Left hindlimb (tissue), 1 donor: ENCODE measurements at regions not wholly inside any gene's neighbourhood (a gene's known extent, or its start where the extent isn't known, plus 50 kb on each side); places are given as distances from the start of the nearest gene placed in this dataset.
"Not testable (repeated sequence)": the region's sequence is repeated elsewhere in the genome, so short reads cannot be mapped to it uniquely, and the experiment has no call there.

Experiments
- DNase-seq: peaks from one replicate; pipeline ENCODE4 v3.0.0-alpha.2; 2018

- no peak for DNase-seq
These were observed 98.8 kb downstream of the SOD2 start for GRCh38 chr6:159594106-159594749.

DNA sequence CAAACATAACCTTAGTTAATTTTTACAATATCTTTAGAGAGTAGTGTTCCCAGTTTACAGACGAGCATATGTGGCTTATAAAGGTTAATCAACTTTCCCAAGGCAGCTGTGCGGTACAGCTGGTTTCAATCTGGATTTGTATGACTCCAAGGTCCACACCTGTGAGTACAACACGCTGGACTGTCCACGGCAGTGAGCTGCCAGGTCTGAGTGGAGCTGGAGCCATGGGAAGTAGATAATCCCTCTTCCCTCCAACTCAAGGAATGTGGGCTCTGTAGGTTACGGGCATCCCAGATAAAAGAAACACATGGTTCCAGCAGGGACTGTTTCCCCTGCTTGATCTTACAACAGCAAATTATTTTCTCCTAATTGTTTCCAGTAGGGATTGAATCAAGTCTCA lies 102.2 kb downstream of the SOD2 start:
- no peak for DNase-seq

DNA sequence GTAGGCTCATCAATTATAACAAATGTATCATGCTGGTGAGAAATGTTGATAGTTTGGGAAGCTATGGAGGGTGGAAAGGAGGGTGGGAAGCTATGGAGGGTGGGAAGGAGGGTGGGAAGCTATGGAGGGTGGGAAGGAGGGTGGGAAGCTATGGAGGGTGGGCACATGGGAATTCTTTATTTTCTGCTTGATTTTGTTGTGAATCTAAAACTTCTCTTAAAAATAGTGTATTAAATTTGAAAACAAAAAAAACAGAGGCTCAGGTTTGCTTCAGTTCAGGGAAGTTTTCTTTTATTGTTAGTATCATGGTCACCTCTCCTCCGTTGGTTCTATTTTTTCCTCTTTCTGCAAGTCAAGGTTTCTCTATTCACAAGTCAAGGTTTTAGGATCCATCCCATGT lies 106.4 kb downstream of the SOD2 start:
- DNase-seq, result no peak

DNA sequence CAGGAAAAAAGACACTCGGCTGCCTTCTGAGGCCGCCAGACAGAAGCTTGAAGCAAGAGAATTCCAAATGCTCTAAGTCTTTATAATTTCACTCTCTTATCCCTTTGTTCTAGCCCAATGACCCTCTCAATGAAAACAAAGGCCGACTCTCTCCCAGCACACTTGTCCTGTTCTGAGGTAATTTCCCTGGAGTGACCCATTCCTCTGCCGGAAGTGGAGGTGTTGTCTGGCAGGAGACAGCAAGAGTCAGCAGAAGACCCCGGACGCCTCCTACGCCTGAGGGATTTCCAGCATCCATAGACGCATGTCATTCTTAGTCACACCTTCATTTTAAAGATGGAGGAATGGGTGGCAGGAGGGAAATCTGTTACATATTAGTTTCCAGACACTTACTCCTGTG lies 110.3 kb downstream of the SOD2 start:
- DNase-seq, result no peak

DNA sequence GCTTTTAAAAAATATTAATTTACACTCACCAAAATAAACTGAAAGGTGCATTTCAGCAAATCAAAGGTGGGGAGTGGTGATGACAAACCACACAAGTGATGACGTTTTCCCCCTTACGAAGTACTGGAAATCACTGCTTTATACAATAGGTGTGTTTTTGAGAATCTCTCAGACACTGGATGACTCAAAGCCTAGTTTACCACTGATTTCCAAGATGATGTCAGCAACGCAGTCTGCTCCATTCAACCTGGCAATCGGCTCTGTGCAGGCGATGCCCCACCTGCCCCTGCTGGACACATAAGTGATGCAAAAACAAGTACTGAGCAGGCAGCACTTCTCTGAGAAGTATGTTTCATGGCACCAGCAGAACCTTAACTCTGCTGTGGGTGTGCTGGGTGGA lies 114.4 kb downstream of the SOD2 start:
- DNase-seq, result no peak

GRCh38 chr6:159577564-159577963 lies 115.5 kb downstream of the SOD2 start:
- DNase-seq, result no peak

GRCh38 chr6:159572439-159573110 lies 120.5 kb downstream of the SOD2 start:
- DNase-seq, result peak; percentile 74

DNA sequence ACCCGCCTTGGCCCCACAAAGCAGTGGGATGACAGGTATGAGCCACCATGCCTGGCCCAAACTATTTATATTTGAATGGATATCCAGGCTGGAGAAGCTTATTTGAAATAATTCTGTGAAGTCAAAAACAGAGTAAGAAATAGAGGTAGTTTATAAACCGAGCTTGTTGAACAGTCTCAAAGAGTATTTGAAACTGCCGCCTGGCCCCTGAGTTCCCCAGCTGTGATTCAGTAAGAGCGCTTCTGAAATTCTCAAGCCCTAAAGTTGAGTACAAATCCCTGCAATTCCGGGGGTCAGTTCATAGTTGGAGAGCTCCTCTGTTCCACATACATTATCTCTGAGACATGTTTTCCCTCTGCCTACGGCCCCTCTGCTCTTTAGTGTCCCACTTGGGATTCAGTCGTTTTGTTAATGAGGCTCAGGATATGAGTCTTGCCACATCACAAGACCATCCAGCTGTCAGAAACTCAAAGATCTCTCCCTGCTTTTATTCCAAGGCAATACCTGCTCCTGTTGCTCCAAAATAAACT lies 127.8 kb downstream of the SOD2 start:
- no peak for DNase-seq

GRCh38 chr6:159564456-159564855 lies 128.6 kb downstream of the SOD2 start:
- DNase-seq, result no peak

- DNase-seq, result no peak
These were observed 136.0 kb downstream of the SOD2 start for GRCh38 chr6:159557031-159557430.

- DNase-seq, result no peak
These were observed 137.8 kb downstream of the SOD2 start for GRCh38 chr6:159555082-159555875.

GRCh38 chr6:159541296-159541695 lies 151.7 kb downstream of the SOD2 start:
- DNase-seq, result no peak

- DNase-seq, result no peak
These were observed 152.2 kb downstream of the SOD2 start for GRCh38 chr6:159540883-159541282.

DNA sequence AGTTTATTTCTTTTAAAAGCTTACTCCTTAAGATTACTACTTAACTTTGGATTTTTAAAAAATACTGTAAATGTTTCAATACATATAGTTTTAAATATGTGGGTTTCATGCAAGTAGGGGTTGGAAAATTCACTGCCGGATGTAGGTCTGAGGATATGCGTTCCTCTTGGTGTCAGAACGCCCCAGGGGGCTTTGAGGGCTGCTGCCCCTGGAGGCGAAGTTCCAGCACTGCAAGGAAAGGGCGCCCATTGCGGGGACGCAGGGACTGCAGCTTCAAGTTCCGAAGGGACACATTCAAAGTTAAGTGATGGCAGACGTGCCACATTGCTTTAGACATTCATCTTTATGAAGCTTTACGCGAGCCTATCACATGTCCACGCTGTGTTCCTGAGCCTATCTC lies 152.9 kb downstream of the SOD2 start:
- DNase-seq, result no peak

- DNase-seq, result not testable (repeated sequence)
These were observed 155.0 kb downstream of the SOD2 start for GRCh38 chr6:159538031-159538430.

GRCh38 chr6:159535656-159536350 lies 157.2 kb downstream of the SOD2 start:
- peak; percentile 59 for DNase-seq

- DNase-seq, result no peak
These were observed 159.5 kb downstream of the SOD2 start for GRCh38 chr6:159533568-159533967.

GRCh38 chr6:159533016-159533415 lies 160.0 kb downstream of the SOD2 start:
- DNase-seq, result no peak

- DNase-seq, result no peak
These were observed 160.9 kb downstream of the SOD2 start for GRCh38 chr6:159532155-159532554.

DNA sequence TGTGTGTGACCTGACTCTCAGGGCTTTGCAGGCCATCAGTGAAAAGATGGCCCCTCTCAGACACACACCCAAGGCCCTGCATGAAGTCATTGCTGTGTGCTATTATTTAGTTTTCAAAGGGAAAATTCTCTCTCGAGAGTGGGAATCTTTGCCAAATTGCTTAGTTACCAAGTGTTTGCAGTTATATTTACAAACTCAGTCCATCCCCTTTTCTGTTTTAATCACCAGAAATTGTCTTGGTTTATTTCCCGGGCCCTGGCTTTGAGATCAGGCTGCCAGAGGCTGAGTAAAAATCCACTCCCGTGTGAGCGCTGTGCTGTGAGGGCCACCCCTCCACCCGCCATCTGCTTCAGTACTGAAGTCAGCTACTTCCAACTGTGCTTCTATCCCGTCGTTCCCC lies 163.1 kb downstream of the SOD2 start:
- peak; percentile 79 for DNase-seq

- DNase-seq, result no peak
These were observed 165.7 kb downstream of the SOD2 start for GRCh38 chr6:159527351-159527750.

GRCh38 chr6:159525445-159526025 lies 167.5 kb downstream of the SOD2 start:
- DNase-seq, result no peak
